ENCODE measurements at regions not wholly inside any gene's neighbourhood (a gene's known extent, or its start where the extent isn't known, plus 50 kb on each side); places are given as distances from the start of the nearest gene placed in this dataset.
"Not testable (repeated sequence)": the region's sequence is repeated elsewhere in the genome, so short reads cannot be mapped to it uniquely, and the experiment has no call there.

DNA sequence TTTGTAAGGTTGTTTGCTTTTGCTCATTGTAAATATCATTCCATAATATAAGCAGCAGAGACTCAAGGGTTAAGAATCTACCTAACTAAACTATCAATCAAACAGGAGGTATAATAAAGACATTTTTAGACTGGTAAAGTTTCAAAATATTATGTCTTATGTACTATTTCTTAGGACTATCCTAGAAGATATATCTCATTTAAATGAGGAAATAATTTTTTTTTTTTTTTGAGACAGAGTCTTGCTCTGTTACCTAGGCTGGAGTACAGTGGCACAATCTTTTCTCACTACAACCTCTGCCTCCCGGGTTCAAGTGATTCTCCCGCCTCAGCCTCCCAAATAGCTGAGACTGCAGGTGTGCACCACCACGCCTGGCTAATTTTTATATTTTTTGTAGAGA lies 80.9 kb upstream of the PARD3 start:
- Histone ChIP-seq H3K4me2 (no peak overlapping the region), H3K27ac (no peak overlapping the region), H3K9ac (no peak overlapping the region), H3K27me3 (ENCODE audit: insufficient read depth, low read depth) (no peaks in the 10 kb centered on the region), H3K36me3 (ENCODE audit: insufficient read depth) (no peaks in the 10 kb centered on the region), H4K20me1 (ENCODE audit: insufficient read depth) (no peaks in the 10 kb centered on the region), H2AFZ (ENCODE audit: low read depth) (no peak overlapping the region), H3K79me2 (ENCODE audit: insufficient read depth, low read depth) (no peaks in the 10 kb centered on the region), H3K4me3 (IDR thresholded peaks at IDR 0.05; ENCODE audit: insufficient read depth, low read depth, low read length) (no peak overlapping the region), H3K4me1 (ENCODE audit: low read depth, poor library complexity, severe bottlenecking) (no peaks in the 10 kb centered on the region)
- TF ChIP-seq CTCF (conservative IDR thresholded peaks at IDR 0.05; ENCODE audit: low read depth, low read length) = no peak

DNA sequence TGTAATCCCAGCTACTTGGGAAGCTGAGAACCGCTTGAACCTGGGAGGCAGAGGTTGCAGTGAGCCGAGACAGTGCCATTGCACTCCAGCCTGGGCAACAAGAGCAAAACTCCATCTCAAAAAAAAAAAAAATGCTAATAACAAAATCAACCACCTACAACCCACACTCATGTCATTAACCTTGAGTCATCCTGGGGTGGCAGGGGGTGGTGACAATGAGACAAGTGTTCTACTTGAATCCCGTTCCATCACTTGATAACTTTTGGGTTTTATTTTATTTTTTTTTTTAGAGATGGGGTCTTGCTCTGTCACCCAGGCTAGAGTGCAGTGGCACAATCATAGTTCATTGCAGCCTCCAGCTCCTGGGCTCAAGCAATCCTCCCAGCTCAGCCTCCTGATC lies 80.0 kb upstream of the PARD3 start:
- not testable (repeated sequence) for H3K79me2 ChIP-seq (ENCODE audit: insufficient read depth, low read depth); H3K9ac ChIP-seq; H4K20me1 ChIP-seq (ENCODE audit: insufficient read depth); H3K27ac ChIP-seq; H3K36me3 ChIP-seq (ENCODE audit: insufficient read depth); H3K4me3 ChIP-seq (IDR thresholded peaks at IDR 0.05; ENCODE audit: insufficient read depth, low read depth, low read length); H3K27me3 ChIP-seq (ENCODE audit: insufficient read depth, low read depth); H2AFZ ChIP-seq (ENCODE audit: low read depth); H3K4me1 ChIP-seq (ENCODE audit: low read depth, poor library complexity, severe bottlenecking); H3K4me2 ChIP-seq

DNA sequence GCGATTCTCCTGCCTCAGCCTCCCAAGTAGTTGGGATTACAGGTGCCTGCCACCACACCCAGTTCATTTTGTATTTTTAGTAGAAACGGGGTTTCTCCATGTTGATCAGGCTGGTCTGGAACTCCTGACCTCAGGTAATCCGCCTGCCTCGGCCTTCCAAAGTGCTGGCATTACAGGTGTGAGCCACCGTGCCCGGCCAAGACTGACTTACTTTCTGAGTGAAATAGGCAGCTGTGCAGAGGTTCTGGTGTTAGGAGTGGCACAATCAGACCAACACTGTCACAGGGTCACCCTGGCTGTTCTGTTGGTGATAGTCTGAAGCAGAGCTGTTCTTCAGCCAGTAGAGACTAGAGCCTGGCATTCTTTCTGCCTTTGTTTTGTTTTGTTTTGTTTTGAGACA lies 77.4 kb upstream of the PARD3 start:
- H2AFZ ChIP-seq (ENCODE audit: low read depth); H3K36me3 ChIP-seq (ENCODE audit: insufficient read depth); H3K4me3 ChIP-seq (IDR thresholded peaks at IDR 0.05; ENCODE audit: insufficient read depth, low read depth, low read length); H3K4me1 ChIP-seq (ENCODE audit: low read depth, poor library complexity, severe bottlenecking); H3K27ac ChIP-seq; H3K4me2 ChIP-seq; H3K79me2 ChIP-seq (ENCODE audit: insufficient read depth, low read depth); H3K27me3 ChIP-seq (ENCODE audit: insufficient read depth, low read depth); H4K20me1 ChIP-seq (ENCODE audit: insufficient read depth); H3K9ac ChIP-seq: not testable (repeated sequence)

DNA sequence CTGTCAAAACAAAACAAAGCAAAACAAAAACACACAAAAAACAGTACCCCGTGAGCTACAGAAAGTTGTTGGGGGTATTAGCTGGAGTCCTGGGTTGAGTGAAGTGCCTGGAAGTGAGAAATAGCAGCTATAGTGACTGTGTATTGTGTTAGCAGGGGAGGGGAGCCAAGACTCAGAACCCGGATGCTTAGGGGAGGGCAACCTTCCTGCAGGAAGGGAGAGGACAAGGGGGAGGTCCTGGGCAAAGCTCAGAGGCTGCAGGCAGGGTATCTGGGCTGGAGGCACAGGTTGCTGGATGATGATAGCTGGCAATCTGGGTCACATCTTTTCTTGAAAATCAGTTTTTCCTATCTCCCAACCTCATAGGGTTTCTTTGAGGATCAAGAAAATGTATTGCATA lies 75.8 kb upstream of the PARD3 start:
- H3K9ac ChIP-seq = no peak overlapping the region
- H3K4me2 ChIP-seq = no peak overlapping the region
- H3K79me2 ChIP-seq (ENCODE audit: insufficient read depth, low read depth) = no peaks in the 10 kb centered on the region
- H3K36me3 ChIP-seq (ENCODE audit: insufficient read depth) = no peaks in the 10 kb centered on the region
- H3K4me3 ChIP-seq (IDR thresholded peaks at IDR 0.05; ENCODE audit: insufficient read depth, low read depth, low read length) = no peak overlapping the region
- H4K20me1 ChIP-seq (ENCODE audit: insufficient read depth) = no peaks in the 10 kb centered on the region
- H3K27me3 ChIP-seq (ENCODE audit: insufficient read depth, low read depth) = no peaks in the 10 kb centered on the region
- H3K4me1 ChIP-seq (ENCODE audit: low read depth, poor library complexity, severe bottlenecking) = no peaks in the 10 kb centered on the region
- no peak for TF ChIP-seq CTCF (conservative IDR thresholded peaks at IDR 0.05; ENCODE audit: low read depth, low read length)
- H3K27ac ChIP-seq = no peak overlapping the region
- no peak overlapping the region for H2AFZ ChIP-seq (ENCODE audit: low read depth)

GRCh38 chr10:34889004-34889869 lies 74.1 kb upstream of the PARD3 start:
- H3K4me1 ChIP-seq (ENCODE audit: low read depth, poor library complexity, severe bottlenecking) = no peaks in the 10 kb centered on the region
- H3K27ac ChIP-seq = no peak overlapping the region
- H3K27me3 ChIP-seq (ENCODE audit: insufficient read depth, low read depth) = no peaks in the 10 kb centered on the region
- H3K4me2 ChIP-seq = no peak overlapping the region
- H3K4me3 ChIP-seq (IDR thresholded peaks at IDR 0.05; ENCODE audit: insufficient read depth, low read depth, low read length) = no peak overlapping the region
- no peak overlapping the region for H2AFZ ChIP-seq (ENCODE audit: low read depth)
- no peaks in the 10 kb centered on the region for H4K20me1 ChIP-seq (ENCODE audit: insufficient read depth)
- no peaks in the 10 kb centered on the region for H3K79me2 ChIP-seq (ENCODE audit: insufficient read depth, low read depth)
- H3K9ac ChIP-seq = no peak overlapping the region
- TF ChIP-seq CTCF (conservative IDR thresholded peaks at IDR 0.05; ENCODE audit: low read depth, low read length) = no peak
- H3K36me3 ChIP-seq (ENCODE audit: insufficient read depth) = no peaks in the 10 kb centered on the region

All from KMS-11 (cell line).